Left kidney (tissue), 1 donor: ENCODE measurements at regions not wholly inside any gene's neighbourhood (a gene's known extent, or its start where the extent isn't known, plus 50 kb on each side); places are given as distances from the start of the nearest gene placed in this dataset.
"Not testable (repeated sequence)": the region's sequence is repeated elsewhere in the genome, so short reads cannot be mapped to it uniquely, and the experiment has no call there.

ENCODE experiments used
- DNase-seq: peaks from one replicate; pipeline ENCODE4 v3.0.0-alpha.2; 2013

GRCh38 chr18:76307293-76307690 lies 187.8 kb downstream of the ZNF516 start:
- DNase-seq, result no peak

GRCh38 chr18:76306685-76307292 lies 188.3 kb downstream of the ZNF516 start:
- DNase-seq, result no peak

GRCh38 chr18:76285866-76286265 lies 209.2 kb downstream of the ZNF516 start:
- no peak for DNase-seq

- DNase-seq, result no peak
Observed at GRCh38 chr18:76281565-76281964, 213.5 kb downstream of the ZNF516 start.

GRCh38 chr18:76277801-76278200 lies 217.2 kb downstream of the ZNF516 start:
- no peak for DNase-seq

GRCh38 chr18:76275727-76276313 lies 219.2 kb downstream of the ZNF516 start:
- DNase-seq, result no peak

GRCh38 chr18:76274468-76275289 lies 220.4 kb downstream of the ZNF516 start:
- peak; percentile 53 for DNase-seq

- no peak for DNase-seq
Observed at GRCh38 chr18:76273956-76274355, 221.1 kb downstream of the ZNF516 start.

GRCh38 chr18:76273036-76273545 lies 222.0 kb downstream of the ZNF516 start:
- no peak for DNase-seq

GRCh38 chr18:76267423-76267822 lies 227.6 kb downstream of the ZNF516 start:
- DNase-seq, result not testable (repeated sequence)

- DNase-seq, result no peak
Observed at GRCh38 chr18:76266236-76266991, 228.6 kb downstream of the ZNF516 start.

GRCh38 chr18:76265497-76266235 lies 229.4 kb downstream of the ZNF516 start:
- no peak for DNase-seq

- DNase-seq, result no peak
Observed at GRCh38 chr18:76264876-76265250, 230.2 kb downstream of the ZNF516 start.

GRCh38 chr18:76264198-76264875 lies 230.7 kb downstream of the ZNF516 start:
- no peak for DNase-seq

- DNase-seq, result no peak
Observed at GRCh38 chr18:76263046-76264005, 231.7 kb downstream of the ZNF516 start.

- no peak for DNase-seq
Observed at GRCh38 chr18:76260941-76261472, 234.0 kb downstream of the ZNF516 start.

- no peak for DNase-seq
Observed at GRCh38 chr18:76259711-76260110, 235.3 kb downstream of the ZNF516 start.

GRCh38 chr18:76259096-76259495 lies 235.9 kb downstream of the ZNF516 start:
- no peak for DNase-seq

- DNase-seq, result no peak
Observed at GRCh38 chr18:76258209-76258608, 236.8 kb downstream of the ZNF516 start.
